HepG2 (cell line): ENCODE measurements at regions not wholly inside any gene's neighbourhood (a gene's known extent, or its start where the extent isn't known, plus 50 kb on each side); places are given as distances from the start of the nearest gene placed in this dataset.

Source experiments
- ATAC-seq: fragments of 200-7000 bp; cut with Tn5 transposase; 3 replicates; pipeline ENCODE4 v1.9.1; 2020; ENCODE audit warnings: mild to moderate bottlenecking, moderate library complexity
- BruUV-seq: library from RNA; stranded (reverse); fragments of 400-500 nt; replicated peaks from 2 replicates; lab custom pipeline; 2021; lab: Mats Ljungman, UMichigan
- CTCF ChIA-PET: fragments of 300-600 bp; formaldehyde crosslinking; extraction: SDS; loops from one replicate; lab custom pipeline; 2021; ENCODE audit warnings: low total read pairs, inconsistent platforms, low intra/inter-chr PET ratio; lab: Yijun Ruan, JAX
- POLR2A ChIA-PET: fragments of 350-600 bp; sonication (Branson Sonifier 250); formaldehyde crosslinking; loops from one replicate; lab custom pipeline; 2020; ENCODE audit warnings: antibody characterized with exemption, inconsistent platforms; lab: Yijun Ruan, JAX
- DNase-seq: peaks from one replicate; pipeline ENCODE4 v3.0.0-alpha.2; 2015; ENCODE audit warnings: low spot score
- FAIRE-seq: peaks from 3 replicates; lab custom pipeline; 2011; peaks lifted over from hg19 to GRCh38; lab: Jason Lieb, UNC
- H2AFZ ChIP-seq: one replicate; pipeline ENCODE4 v1.6.1; 2011; ENCODE audit warnings: low read length, inconsistent platforms
- H3K27ac ChIP-seq: fragments of 300-600 bp; 3 replicates; pipeline ENCODE4 v1.8.0; 2011; ENCODE audit warnings: mixed run types, mild to moderate bottlenecking, mixed read lengths, low read length, inconsistent platforms; ENCODE audit not compliant: insufficient read depth; ENCODE audit errors: extremely low read length
- H3K27me3 ChIP-seq, 2 experiments: fragments of 200-600 bp in 1 of 2; 2 replicates in 1 of 2; 3 replicates in 1 of 2; pipeline versions ENCODE4 v1.6.0 to v1.8.0; 2011; ENCODE audit warnings: low read length in 2 of 2, mild to moderate bottlenecking in 2 of 2, moderate library complexity in 2 of 2, inconsistent platforms in 1 of 2; ENCODE audit not compliant: insufficient read depth in 2 of 2, control insufficient read depth in 1 of 2
- H3K36me3 ChIP-seq, 2 experiments: fragments of 200-600 bp in 1 of 2; replicated peaks in 1 of 2; 2 replicates in 1 of 2; 3 replicates in 1 of 2; pipeline versions ENCODE4 v1.5.1 to v1.8.0; 2011; ENCODE audit warnings: low read length in 2 of 2, inconsistent platforms in 1 of 2; ENCODE audit not compliant: insufficient read depth in 2 of 2, control insufficient read depth in 1 of 2
- H3K4me1 ChIP-seq: 2 replicates; pipeline ENCODE4 v1.5.1; 2012; ENCODE audit warnings: low read length, inconsistent platforms; ENCODE audit not compliant: insufficient read depth
- H3K4me2 ChIP-seq: 2 replicates; pipeline ENCODE4 v1.6.0; 2011; ENCODE audit warnings: low read depth, low read length, inconsistent platforms
- H3K4me3 ChIP-seq, 3 experiments: fragments of 200-600 bp in 1 of 3; sonication (generic), shearing (Covaris generic) in 1 of 3; replicated peaks in 1 of 3; 2 replicates each; pipeline ENCODE4 v1.5.1; 2011 to 2016; ENCODE audit warnings: low read length in 3 of 3, inconsistent platforms in 2 of 3, low read depth in 2 of 3, mild to moderate bottlenecking in 2 of 3, control low read depth in 1 of 3, mixed read lengths in 1 of 3; ENCODE audit not compliant: insufficient read depth in 1 of 3
- H3K79me2 ChIP-seq: one replicate; pipeline ENCODE4 v1.6.1; 2011; ENCODE audit warnings: low read length, inconsistent platforms; ENCODE audit not compliant: insufficient read depth
- H3K9ac ChIP-seq: 2 replicates; pipeline ENCODE4 v1.6.0; 2011; ENCODE audit warnings: mild to moderate bottlenecking, low read depth, low read length, inconsistent platforms; ENCODE audit not compliant: insufficient read depth
- H3K9me3 ChIP-seq: 2 replicates; pipeline ENCODE4 v1.5.1; 2012; ENCODE audit warnings: mild to moderate bottlenecking, low read length
- H4K20me1 ChIP-seq: 2 replicates; pipeline ENCODE4 v1.6.0; 2011; ENCODE audit warnings: inconsistent platforms, mild to moderate bottlenecking, low read length, moderate library complexity; ENCODE audit not compliant: insufficient read depth
- CCAR2 ChIP-seq: fragments of 200-400 bp; formaldehyde crosslinking; optimal IDR thresholded peaks from 2 replicates; pipeline ENCODE3; 2018; ENCODE audit warnings: low read depth, mild to moderate bottlenecking, low read length, moderate library complexity
- CREM ChIP-seq, 2 experiments: sonication (generic) in 1 of 2; formaldehyde crosslinking in 1 of 2; IDR thresholded peaks; 2 replicates each; pipeline versions ENCODE4 v1.4.0 to v1.6.1; 2016 to 2020; ENCODE audit warnings: antibody characterized with exemption in 1 of 2, mild to moderate bottlenecking in 1 of 2, missing genetic modification reagents in 1 of 2
- FOXK1 ChIP-seq: sonication (generic); formaldehyde crosslinking; IDR thresholded peaks from 2 replicates; pipeline ENCODE4 v1.4.0; 2020; ENCODE audit warnings: low read depth, missing genetic modification reagents, borderline replicate concordance
- GATA4 ChIP-seq: sonication (generic); IDR thresholded peaks from 2 replicates; pipeline ENCODE4 v1.6.1; 2016; ENCODE audit warnings: antibody characterized with exemption, low read depth, borderline replicate concordance
- LCORL ChIP-seq, 2 experiments: fragments of 450-650 bp in 1 of 2; sonication (generic) in 1 of 2; formaldehyde crosslinking in 1 of 2; IDR thresholded peaks; 2 replicates each; pipeline versions ENCODE4 v1.5.0 to v1.6.1; 2017 to 2020; ENCODE audit warnings: antibody characterized with exemption in 1 of 2, missing genetic modification reagents in 1 of 2
- NR2F6 ChIP-seq, 2 experiments: IDR thresholded peaks; 2 replicates each; pipeline ENCODE4 v1.6.1; 2016; ENCODE audit warnings: antibody characterized with exemption in 1 of 2, mild to moderate bottlenecking in 1 of 2
- PAWR ChIP-seq: sonication (generic); formaldehyde crosslinking; IDR thresholded peaks from 2 replicates; pipeline ENCODE4 v1.4.0; 2020; ENCODE audit warnings: missing genetic modification reagents, mild to moderate bottlenecking, borderline replicate concordance
- PBX2 ChIP-seq: IDR thresholded peaks from 2 replicates; pipeline ENCODE4 v1.6.1; 2016; ENCODE audit warnings: control low read depth
- POGZ ChIP-seq: sonication (generic); formaldehyde crosslinking; IDR thresholded peaks from 2 replicates; pipeline ENCODE4 v1.4.0; 2020; ENCODE audit warnings: mild to moderate bottlenecking, missing genetic modification reagents
- RFXAP ChIP-seq: sonication (generic); formaldehyde crosslinking; IDR thresholded peaks from 2 replicates; pipeline ENCODE4 v1.4.0; 2020; ENCODE audit warnings: missing genetic modification reagents, borderline replicate concordance
- ZFP36L1 ChIP-seq: sonication (generic); formaldehyde crosslinking; IDR thresholded peaks from 2 replicates; pipeline ENCODE4 v1.8.0; 2022; ENCODE audit warnings: mild to moderate bottlenecking, missing genetic modification reagents, moderate library complexity
- ZFX ChIP-seq: sonication (generic); formaldehyde crosslinking; IDR thresholded peaks from 2 replicates; pipeline ENCODE4 v1.4.0; 2020; ENCODE audit warnings: mild to moderate bottlenecking, low read depth, missing genetic modification reagents, moderate library complexity
- ZNF326 ChIP-seq: sonication (generic); formaldehyde crosslinking; IDR thresholded peaks from 2 replicates; pipeline ENCODE4 v1.4.0; 2020; ENCODE audit warnings: missing genetic modification reagents, borderline replicate concordance
- ZNF749 ChIP-seq: sonication (generic); formaldehyde crosslinking; IDR thresholded peaks from 2 replicates; pipeline ENCODE4 v1.8.0; 2022; ENCODE audit warnings: mild to moderate bottlenecking, missing genetic modification reagents, moderate library complexity, borderline replicate concordance
- WGBS: methylation state at CpG from one replicate; pipeline ENCODE4 v1.1.6; 2017; ENCODE audit warnings: low lambda C conversion rate; 5-methylcytosine and 5-hydroxymethylcytosine counted together
- in situ Hi-C: cut with HindIII; loops from 2 replicates; pipeline ENCODE4 v1.10.0; 2017; ENCODE audit warnings: low pct_unique_long_range_greater_than_20kb; ENCODE audit not compliant: extremely low pct_ligation_motif_present
- intact Hi-C: fragments of 100-400 bp; cut with micrococcal nuclease; formaldehyde crosslinking; loops from one replicate; pipeline ENCODE4 v1.10.0; 2022; ENCODE audit not compliant: unreplicated experiment
- TF ChIP-seq, protein P1 (sequence below): sonication (generic); formaldehyde crosslinking; IDR thresholded peaks from 2 replicates; pipeline ENCODE4 v1.5.0; 2020; ENCODE audit warnings: mild to moderate bottlenecking, missing genetic modification reagents, borderline replicate concordance
- TF ChIP-seq, protein P2 (sequence below): sonication (generic); formaldehyde crosslinking; IDR thresholded peaks from 2 replicates; pipeline ENCODE4 v1.5.0; 2020; ENCODE audit warnings: mild to moderate bottlenecking, low read depth, missing genetic modification reagents, borderline replicate concordance

GRCh38 chr3:193774272-193774915, 181.4 kb downstream of the OPA1 start (continued):
- 0 out of 2 replicates have a peak, but pooled peaks have one; percentile 18 for TF ChIP-seq ZFX (CRISPR knock-in tag)
- no peak for TF ChIP-seq LCORL (IDR thresholded peaks at IDR 0.05)
- TF ChIP-seq LCORL (CRISPR knock-in tag; IDR thresholded peaks at IDR 0.05), result 0 out of 2 replicates have a peak, but pooled peaks have one; percentile 21

- Histone ChIP-seq H3K4me2 (peak overlapping the region; percentile 66), H3K9me3 (no peaks in the 10 kb centered on the region), H3K79me2 (no peaks in the 10 kb centered on the region), H4K20me1 (no peaks in the 10 kb centered on the region), H3K27me3 (no peaks in the 10 kb centered on the region; a peak in 1 of 5 replicates), H3K4me3 (peak overlapping the region in 2 of 3 experiments; percentile 4 to 33; a peak in 1 of 6 replicates), H3K36me3 (no peaks in the 10 kb centered on the region), H2AFZ (no peak overlapping the region), H3K4me1 (peaks cover 73% of the 10 kb centered on the region), H3K9ac (peak overlapping the region; percentile 20; the same call in 1 of the 2 replicates), H3K27ac (no peak overlapping the region)
- ATAC-seq (peak; percentile 11; the same call in 2 of the 3 replicates), FAIRE-seq (no peak), DNase-seq (no peak)
- no TSS peak for BruUV-seq
- POLR2A ChIA-PET, result interaction anchor here (0.8 to 1.0 kb wide), 2 partner anchors 30 to 31 kb away, joined by 3 read pairs; no protein-coding TSS in a partner anchor
- in situ Hi-C loops, result no loop called here
- intact Hi-C loops, result loop anchor here (2.0 to 5.0 kb wide), 2 partner anchors 30 to 63 kb away; no protein-coding TSS in a partner anchor
- CTCF ChIA-PET, result no interaction called here
- WGBS, result 56% methylated on average over 6 of the region's 6 CpGs
- TF ChIP-seq, protein P1, sequence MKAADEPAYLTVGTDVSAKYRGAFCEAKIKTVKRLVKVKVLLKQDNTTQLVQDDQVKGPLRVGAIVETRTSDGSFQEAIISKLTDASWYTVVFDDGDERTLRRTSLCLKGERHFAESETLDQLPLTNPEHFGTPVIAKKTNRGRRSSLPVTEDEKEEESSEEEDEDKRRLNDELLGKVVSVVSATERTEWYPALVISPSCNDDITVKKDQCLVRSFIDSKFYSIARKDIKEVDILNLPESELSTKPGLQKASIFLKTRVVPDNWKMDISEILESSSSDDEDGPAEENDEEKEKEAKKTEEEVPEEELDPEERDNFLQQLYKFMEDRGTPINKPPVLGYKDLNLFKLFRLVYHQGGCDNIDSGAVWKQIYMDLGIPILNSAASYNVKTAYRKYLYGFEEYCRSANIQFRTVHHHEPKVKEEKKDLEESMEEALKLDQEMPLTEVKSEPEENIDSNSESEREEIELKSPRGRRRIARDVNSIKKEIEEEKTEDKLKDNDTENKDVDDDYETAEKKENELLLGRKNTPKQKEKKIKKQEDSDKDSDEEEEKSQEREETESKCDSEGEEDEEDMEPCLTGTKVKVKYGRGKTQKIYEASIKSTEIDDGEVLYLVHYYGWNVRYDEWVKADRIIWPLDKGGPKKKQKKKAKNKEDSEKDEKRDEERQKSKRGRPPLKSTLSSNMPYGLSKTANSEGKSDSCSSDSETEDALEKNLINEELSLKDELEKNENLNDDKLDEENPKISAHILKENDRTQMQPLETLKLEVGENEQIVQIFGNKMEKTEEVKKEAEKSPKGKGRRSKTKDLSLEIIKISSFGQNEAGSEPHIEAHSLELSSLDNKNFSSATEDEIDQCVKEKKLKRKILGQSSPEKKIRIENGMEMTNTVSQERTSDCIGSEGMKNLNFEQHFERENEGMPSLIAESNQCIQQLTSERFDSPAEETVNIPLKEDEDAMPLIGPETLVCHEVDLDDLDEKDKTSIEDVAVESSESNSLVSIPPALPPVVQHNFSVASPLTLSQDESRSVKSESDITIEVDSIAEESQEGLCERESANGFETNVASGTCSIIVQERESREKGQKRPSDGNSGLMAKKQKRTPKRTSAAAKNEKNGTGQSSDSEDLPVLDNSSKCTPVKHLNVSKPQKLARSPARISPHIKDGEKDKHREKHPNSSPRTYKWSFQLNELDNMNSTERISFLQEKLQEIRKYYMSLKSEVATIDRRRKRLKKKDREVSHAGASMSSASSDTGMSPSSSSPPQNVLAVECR, result 0 out of 2 replicates have a peak, but pooled peaks have one; percentile 0
- no peak for TF ChIP-seq PAWR
- 0 out of 2 replicates have a peak, but pooled peaks have one; percentile 20 for TF ChIP-seq POGZ (CRISPR knock-in tag)
- TF ChIP-seq ZNF749, result no peak
- no peak for TF ChIP-seq NR2F6 (IDR thresholded peaks at IDR 0.05)
- TF ChIP-seq NR2F6 (CRISPR knock-in tag; IDR thresholded peaks at IDR 0.05), result no peak
- no peak for TF ChIP-seq CCAR2
- 0 out of 2 replicates have a peak, but pooled peaks have one; percentile 43 for TF ChIP-seq ZFP36L1
- TF ChIP-seq CREM (IDR thresholded peaks at IDR 0.05), result no peak
- no peak for TF ChIP-seq CREM (CRISPR knock-in tag; IDR thresholded peaks at IDR 0.05)
- no peak for TF ChIP-seq PBX2 (CRISPR knock-in tag)
- no peak for TF ChIP-seq ZNF326 (CRISPR knock-in tag)
- no peak for TF ChIP-seq FOXK1 (CRISPR knock-in tag)
- TF ChIP-seq, protein P2, sequence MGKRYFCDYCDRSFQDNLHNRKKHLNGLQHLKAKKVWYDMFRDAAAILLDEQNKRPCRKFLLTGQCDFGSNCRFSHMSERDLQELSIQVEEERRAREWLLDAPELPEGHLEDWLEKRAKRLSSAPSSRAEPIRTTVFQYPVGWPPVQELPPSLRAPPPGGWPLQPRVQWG (CRISPR knock-in tag), result no peak
- TF ChIP-seq GATA4, result no peak
- TF ChIP-seq RFXAP (CRISPR knock-in tag), result no peak
Measured at GRCh38 chr3:193774916-193775285, 181.9 kb downstream of the OPA1 start.
